Large intestine (tissue), 3 donors: ENCODE measurements at regions not wholly inside any gene's neighbourhood (a gene's known extent, or its start where the extent isn't known, plus 50 kb on each side); places are given as distances from the start of the nearest gene placed in this dataset.
A peak's percentile ranks its signal among the peaks of the same experiment; 100 is the strongest.

Source experiments
- DNase-seq, 2 donors: peaks; one replicate each; pipeline versions ENCODE4 v3.0.0 to v3.0.0-alpha.2; 2013
- H3K27ac ChIP-seq: one replicate; pipeline ENCODE4 v1.5.1; 2013; ENCODE audit warnings: low read length
- H3K27me3 ChIP-seq: 2 replicates; pipeline ENCODE4 v1.6.1; 2013; ENCODE audit warnings: low read length; ENCODE audit not compliant: control insufficient read depth, insufficient read depth
- H3K36me3 ChIP-seq: 2 replicates; pipeline ENCODE4 v1.6.1; 2013; ENCODE audit warnings: low read length; ENCODE audit not compliant: control insufficient read depth, insufficient read depth
- H3K4me1 ChIP-seq: one replicate; pipeline ENCODE4 v1.6.1; 2013; ENCODE audit warnings: low read length; ENCODE audit not compliant: control insufficient read depth, insufficient read depth
- H3K4me3 ChIP-seq: one replicate; pipeline ENCODE4 v1.5.1; 2013; ENCODE audit warnings: low read length
- H3K9me3 ChIP-seq: one replicate; pipeline ENCODE4 v1.6.1; 2013; ENCODE audit warnings: mild to moderate bottlenecking, low read depth, low read length, moderate library complexity; ENCODE audit not compliant: control insufficient read depth
- WGBS: methylation state at CpG from one replicate; pipeline ENCODE4 v1.1.5; 2013; ENCODE audit warnings: low lambda C conversion rate; ENCODE audit not compliant: insufficient coverage; 5-methylcytosine and 5-hydroxymethylcytosine counted together

- Histone ChIP-seq H3K27me3 (no peaks in the 10 kb centered on the region), H3K4me1 (no peaks in the 10 kb centered on the region), H3K4me3 (no peak overlapping the region), H3K27ac (no peak overlapping the region), H3K36me3 (no peaks in the 10 kb centered on the region), H3K9me3 (no peaks in the 10 kb centered on the region)
- DNase-seq: no peak
- WGBS: 80% methylated on average over 1 of the region's 6 CpGs
These were observed 200.6 kb downstream of the NRP2 start for GRCh38 chr2:205882806-205883425.

DNA sequence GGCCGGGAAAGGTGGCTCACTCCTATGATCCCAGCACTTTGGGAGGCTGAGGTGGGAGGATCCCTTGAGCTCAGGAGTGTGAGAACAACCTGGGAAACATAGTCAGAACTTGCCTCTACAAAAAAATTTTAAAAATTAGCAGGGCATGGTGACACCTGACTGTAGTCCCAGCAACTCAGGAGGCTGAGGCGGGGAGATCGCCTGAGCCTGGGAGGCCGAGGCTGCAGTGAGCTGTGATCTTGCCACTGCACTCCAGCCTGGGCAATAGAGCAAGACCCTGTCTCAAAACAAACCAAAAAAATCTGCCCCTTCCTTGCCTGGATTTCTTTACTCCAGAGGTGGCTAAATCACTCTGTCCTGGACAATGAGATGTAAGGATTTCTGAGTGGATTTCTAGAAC is 197.7 kb downstream of the NRP2 start:
- H3K9me3 ChIP-seq: no peaks in the 10 kb centered on the region
- no peaks in the 10 kb centered on the region for H3K4me1 ChIP-seq
- no peak overlapping the region for H3K27ac ChIP-seq
- no peaks in the 10 kb centered on the region for H3K27me3 ChIP-seq
- no peak overlapping the region for H3K4me3 ChIP-seq
- H3K36me3 ChIP-seq: no peaks in the 10 kb centered on the region
- DNase-seq: no peak
- no CpG with 5 or more reads among the region's 4 CpGs for WGBS

- Histone ChIP-seq H3K4me1 (no peaks in the 10 kb centered on the region), H3K9me3 (no peaks in the 10 kb centered on the region), H3K36me3 (no peaks in the 10 kb centered on the region), H3K27me3 (no peaks in the 10 kb centered on the region), H3K4me3 (no peak overlapping the region), H3K27ac (no peak overlapping the region)
- no peak for DNase-seq
- WGBS: 88% methylated on average over 5 of the region's 22 CpGs
These were observed 196.9 kb downstream of the NRP2 start for GRCh38 chr2:205878999-205879762.

- Histone ChIP-seq H3K27ac (no peak overlapping the region), H3K4me3 (no peak overlapping the region), H3K4me1 (peaks cover 10% of the 10 kb centered on the region), H3K9me3 (no peaks in the 10 kb centered on the region), H3K36me3 (no peaks in the 10 kb centered on the region), H3K27me3 (no peaks in the 10 kb centered on the region)
- DNase-seq: no peak
- no CpG with 5 or more reads among the region's 3 CpGs for WGBS
These were observed 195.2 kb downstream of the NRP2 start for GRCh38 chr2:205877496-205877895.

DNA sequence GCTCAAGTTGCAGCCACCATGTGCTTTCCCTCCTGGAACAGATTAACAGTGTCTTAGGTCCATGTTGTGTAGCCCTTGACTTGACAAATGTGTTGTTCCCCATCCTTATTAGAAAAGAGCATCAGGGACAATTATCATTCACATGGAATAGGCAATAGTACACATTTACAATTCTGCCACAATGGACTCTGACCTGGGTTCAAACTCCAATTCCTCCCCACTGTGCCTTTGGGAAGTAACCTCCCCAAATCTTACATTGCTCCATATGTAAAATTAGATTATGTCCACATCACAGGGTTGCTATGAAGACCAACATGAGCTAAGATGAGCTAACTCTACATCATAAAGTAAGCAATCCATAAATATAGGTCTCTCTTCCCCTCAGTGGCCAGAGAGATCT is 193.8 kb downstream of the NRP2 start:
- DNase-seq: no peak
- H3K4me3 ChIP-seq: no peak overlapping the region
- H3K36me3 ChIP-seq: no peaks in the 10 kb centered on the region
- no peaks in the 10 kb centered on the region for H3K9me3 ChIP-seq
- no peak overlapping the region for H3K27ac ChIP-seq
- H3K27me3 ChIP-seq: no peaks in the 10 kb centered on the region
- peaks cover 12% of the 10 kb centered on the region for H3K4me1 ChIP-seq

DNA sequence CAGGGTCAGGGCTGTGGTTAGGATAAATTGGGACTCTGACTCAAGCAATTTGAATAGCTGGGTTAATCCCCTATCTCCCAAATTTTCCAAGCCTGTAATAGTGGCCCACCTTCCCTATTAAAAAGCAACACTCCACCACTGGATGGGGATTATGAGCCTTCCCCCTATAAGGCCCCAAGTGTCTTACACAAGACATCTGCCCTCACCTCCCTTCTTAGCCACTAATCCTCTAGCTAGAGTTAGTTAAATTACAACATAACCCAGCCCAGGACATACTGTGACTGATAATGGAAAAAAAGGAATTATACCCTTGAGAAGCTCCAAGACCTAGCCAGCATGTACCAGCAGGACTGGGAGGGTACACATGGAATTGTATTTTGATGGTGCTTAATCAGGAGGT is 190.4 kb downstream of the NRP2 start:
- Histone ChIP-seq H3K27ac (no peak overlapping the region), H3K4me3 (no peak overlapping the region), H3K9me3 (no peaks in the 10 kb centered on the region), H3K4me1 (peaks cover 12% of the 10 kb centered on the region), H3K27me3 (no peaks in the 10 kb centered on the region), H3K36me3 (no peaks in the 10 kb centered on the region)
- DNase-seq: peak in 1 of 2 donors; percentile 52

GRCh38 chr2:205869439-205869838 is 187.1 kb downstream of the NRP2 start:
- DNase-seq: no peak
- no peaks in the 10 kb centered on the region for H3K36me3 ChIP-seq

GRCh38 chr2:205868773-205869333 is 186.6 kb downstream of the NRP2 start:
- H3K36me3 ChIP-seq: no peaks in the 10 kb centered on the region
- H3K27ac ChIP-seq: no peak overlapping the region
- no peaks in the 10 kb centered on the region for H3K9me3 ChIP-seq
- WGBS: no CpG with 5 or more reads among the region's 8 CpGs
- no peaks in the 10 kb centered on the region for H3K27me3 ChIP-seq
- H3K4me3 ChIP-seq: no peak overlapping the region
- H3K4me1 ChIP-seq: peaks cover 12% of the 10 kb centered on the region
- DNase-seq: no peak

More at GRCh38 chr2:205869439-205869838, 187.1 kb downstream of the NRP2 start:
- H3K4me3 ChIP-seq: no peak overlapping the region
- no peak overlapping the region for H3K27ac ChIP-seq
- H3K27me3 ChIP-seq: no peaks in the 10 kb centered on the region
- H3K4me1 ChIP-seq: peaks cover 12% of the 10 kb centered on the region
- no peaks in the 10 kb centered on the region for H3K9me3 ChIP-seq

- Histone ChIP-seq H3K27ac (no peak overlapping the region), H3K9me3 (no peaks in the 10 kb centered on the region), H3K36me3 (no peaks in the 10 kb centered on the region), H3K27me3 (no peaks in the 10 kb centered on the region), H3K4me3 (no peak overlapping the region), H3K4me1 (peaks cover 7% of the 10 kb centered on the region)
- no CpG with 5 or more reads among the region's 2 CpGs for WGBS
- no peak for DNase-seq
These were observed 185.8 kb downstream of the NRP2 start for GRCh38 chr2:205868053-205868452.

GRCh38 chr2:205867371-205867770 is 185.1 kb downstream of the NRP2 start:
- DNase-seq: no peak
- H3K27me3 ChIP-seq: no peaks in the 10 kb centered on the region
- H3K27ac ChIP-seq: no peak overlapping the region
- peaks cover under 1% of the 10 kb centered on the region for H3K4me1 ChIP-seq
- no CpG with 5 or more reads among the region's 3 CpGs for WGBS
- no peaks in the 10 kb centered on the region for H3K36me3 ChIP-seq
- H3K4me3 ChIP-seq: no peak overlapping the region
- no peaks in the 10 kb centered on the region for H3K9me3 ChIP-seq
